Parathyroid adenoma (tissue), 2 donors: ENCODE measurements at regions not wholly inside any gene's neighbourhood (a gene's known extent, or its start where the extent isn't known, plus 50 kb on each side); places are given as distances from the start of the nearest gene placed in this dataset.

Experiments used
- H2AFZ ChIP-seq: fragments of 300-600 bp; sonication (generic); one replicate; pipeline ENCODE4 v1.7.0; 2017; ENCODE audit warnings: antibody characterized with exemption, mild to moderate bottlenecking
- H3K27ac ChIP-seq: fragments of 300-600 bp; sonication (generic); one replicate; pipeline ENCODE4 v1.7.0; 2017
- H3K27me3 ChIP-seq: fragments of 300-600 bp; sonication (generic); one replicate; pipeline ENCODE4 v1.7.0; 2017; ENCODE audit warnings: low read length; ENCODE audit not compliant: control insufficient read depth, insufficient read depth
- H3K36me3 ChIP-seq: fragments of 300-600 bp; sonication (generic); one replicate; pipeline ENCODE4 v1.7.0; 2017; ENCODE audit warnings: low read length; ENCODE audit not compliant: control insufficient read depth, insufficient read depth
- H3K4me1 ChIP-seq: fragments of 300-600 bp; sonication (generic); one replicate; pipeline ENCODE4 v1.7.0; 2017; ENCODE audit warnings: control low read depth
- H3K4me2 ChIP-seq: fragments of 300-600 bp; sonication (generic); one replicate; pipeline ENCODE4 v1.7.0; 2017; ENCODE audit warnings: low read length
- H3K4me3 ChIP-seq: fragments of 300-600 bp; sonication (generic); one replicate; pipeline ENCODE4 v1.7.0; 2017; ENCODE audit warnings: low read depth, low read length
- H3K79me2 ChIP-seq: fragments of 300-600 bp; sonication (generic); one replicate; pipeline ENCODE4 v1.7.0; 2017; ENCODE audit warnings: control low read depth
- H3K9ac ChIP-seq: fragments of 300-600 bp; sonication (generic); one replicate; pipeline ENCODE4 v1.7.0; 2017; ENCODE audit warnings: mild to moderate bottlenecking
- H3K9me3 ChIP-seq: fragments of 300-600 bp; sonication (generic); one replicate; pipeline ENCODE4 v1.7.0; 2017; ENCODE audit warnings: low read length; ENCODE audit not compliant: control insufficient read depth
- TF ChIP-seq, protein P1 (sequence below): fragments of 300-600 bp; sonication (generic); IDR thresholded peaks from one replicate; pipeline ENCODE4 v1.7.0; 2017; ENCODE audit warnings: antibody characterized with exemption, mild to moderate bottlenecking
- donor health status: primary hyperparathyroidism.

DNA sequence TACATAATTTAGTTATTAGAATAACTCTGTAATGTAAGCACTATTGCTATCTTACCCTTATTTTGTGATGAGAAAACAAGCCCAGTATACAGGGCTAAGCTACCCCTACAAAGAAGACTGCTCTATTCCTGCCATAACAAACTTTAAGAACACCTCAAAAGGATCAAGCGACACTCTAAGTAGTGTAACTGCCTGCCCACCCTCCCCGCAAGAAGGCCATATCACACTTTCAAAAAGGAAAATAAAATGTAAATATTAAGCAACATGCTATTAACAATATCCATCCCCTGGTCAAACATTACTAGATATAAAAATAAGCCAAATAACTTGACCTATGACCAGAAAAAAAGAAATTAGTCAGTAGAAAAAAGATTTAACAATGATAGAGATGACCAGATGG, 741.7 kb upstream of the CNTNAP5 start:
- Histone ChIP-seq H3K9ac (no peak overlapping the region), H3K27ac (no peak overlapping the region), H3K9me3 (no peaks in the 10 kb centered on the region), H3K79me2 (no peaks in the 10 kb centered on the region), H3K4me3 (no peak overlapping the region), H3K27me3 (no peaks in the 10 kb centered on the region), H3K4me1 (no peaks in the 10 kb centered on the region), H3K4me2 (no peak overlapping the region), H2AFZ (no peak overlapping the region), H3K36me3 (no peaks in the 10 kb centered on the region)
- TF ChIP-seq, protein P1, sequence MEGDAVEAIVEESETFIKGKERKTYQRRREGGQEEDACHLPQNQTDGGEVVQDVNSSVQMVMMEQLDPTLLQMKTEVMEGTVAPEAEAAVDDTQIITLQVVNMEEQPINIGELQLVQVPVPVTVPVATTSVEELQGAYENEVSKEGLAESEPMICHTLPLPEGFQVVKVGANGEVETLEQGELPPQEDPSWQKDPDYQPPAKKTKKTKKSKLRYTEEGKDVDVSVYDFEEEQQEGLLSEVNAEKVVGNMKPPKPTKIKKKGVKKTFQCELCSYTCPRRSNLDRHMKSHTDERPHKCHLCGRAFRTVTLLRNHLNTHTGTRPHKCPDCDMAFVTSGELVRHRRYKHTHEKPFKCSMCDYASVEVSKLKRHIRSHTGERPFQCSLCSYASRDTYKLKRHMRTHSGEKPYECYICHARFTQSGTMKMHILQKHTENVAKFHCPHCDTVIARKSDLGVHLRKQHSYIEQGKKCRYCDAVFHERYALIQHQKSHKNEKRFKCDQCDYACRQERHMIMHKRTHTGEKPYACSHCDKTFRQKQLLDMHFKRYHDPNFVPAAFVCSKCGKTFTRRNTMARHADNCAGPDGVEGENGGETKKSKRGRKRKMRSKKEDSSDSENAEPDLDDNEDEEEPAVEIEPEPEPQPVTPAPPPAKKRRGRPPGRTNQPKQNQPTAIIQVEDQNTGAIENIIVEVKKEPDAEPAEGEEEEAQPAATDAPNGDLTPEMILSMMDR: no peak

DNA sequence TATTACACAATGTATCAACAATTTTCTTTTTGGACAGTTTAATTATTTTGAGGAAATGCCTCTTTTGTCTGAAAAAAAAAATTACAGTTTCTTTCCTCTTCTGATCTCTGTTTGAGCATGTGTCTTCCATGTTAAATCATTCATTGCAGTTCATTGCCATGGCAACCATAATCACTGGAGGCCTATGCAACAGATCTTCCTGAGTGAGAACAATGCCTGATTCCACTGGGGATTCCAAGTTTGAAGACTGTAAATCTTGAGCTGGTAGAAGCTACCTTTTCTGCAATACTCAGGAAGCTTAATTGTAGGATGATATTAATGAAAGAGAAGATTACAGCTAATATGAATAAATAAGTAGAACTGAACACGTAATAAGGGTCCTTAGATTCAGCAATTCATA, 721.4 kb upstream of the CNTNAP5 start:
- H2AFZ ChIP-seq: no peak overlapping the region
- no peaks in the 10 kb centered on the region for H3K79me2 ChIP-seq
- H3K9me3 ChIP-seq: no peaks in the 10 kb centered on the region
- no peak overlapping the region for H3K9ac ChIP-seq
- no peaks in the 10 kb centered on the region for H3K27me3 ChIP-seq
- H3K4me1 ChIP-seq: no peaks in the 10 kb centered on the region
- H3K27ac ChIP-seq: no peak overlapping the region
- H3K4me2 ChIP-seq: no peak overlapping the region
- TF ChIP-seq, protein P1: no peak
- H3K36me3 ChIP-seq: no peaks in the 10 kb centered on the region
- H3K4me3 ChIP-seq: no peak overlapping the region
